ENCODE measurements at regions not wholly inside any gene's neighbourhood (a gene's known extent, or its start where the extent isn't known, plus 50 kb on each side); places are given as distances from the start of the nearest gene placed in this dataset.
A peak's percentile ranks its signal among the peaks of the same experiment; 100 is the strongest.

DNA sequence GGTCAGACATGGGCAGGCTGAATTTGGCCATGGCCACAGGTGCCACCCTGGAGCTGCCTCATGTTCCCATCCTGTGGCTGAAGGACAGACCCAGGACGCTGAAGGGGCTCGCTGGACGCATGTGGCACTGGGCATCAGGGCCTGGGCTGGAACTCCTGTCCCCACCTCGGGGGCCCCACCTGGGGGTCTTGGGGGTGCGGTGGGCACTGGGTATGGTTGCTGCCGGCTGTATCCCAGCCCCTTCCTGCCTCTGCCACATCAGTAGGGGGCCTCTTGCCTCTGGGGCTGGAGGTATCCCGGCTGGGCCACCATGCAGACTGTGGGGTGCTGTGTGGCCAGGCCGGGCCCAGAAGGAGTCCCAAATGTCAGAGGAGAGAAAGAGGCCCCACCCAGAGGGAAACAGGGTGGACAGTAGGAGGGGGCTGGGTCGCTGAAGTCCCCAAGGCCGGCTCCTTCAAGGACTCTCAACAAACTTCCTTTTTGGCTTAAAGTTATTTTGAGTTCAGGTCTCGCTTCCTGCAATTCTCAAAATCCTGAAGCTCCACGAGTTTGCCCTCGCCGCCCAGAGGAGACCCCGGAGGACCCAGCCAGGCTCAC lies 78.7 kb downstream of the SIK1 start:
- no peak for DNase-seq (ENCODE audit: low read depth)

DNA sequence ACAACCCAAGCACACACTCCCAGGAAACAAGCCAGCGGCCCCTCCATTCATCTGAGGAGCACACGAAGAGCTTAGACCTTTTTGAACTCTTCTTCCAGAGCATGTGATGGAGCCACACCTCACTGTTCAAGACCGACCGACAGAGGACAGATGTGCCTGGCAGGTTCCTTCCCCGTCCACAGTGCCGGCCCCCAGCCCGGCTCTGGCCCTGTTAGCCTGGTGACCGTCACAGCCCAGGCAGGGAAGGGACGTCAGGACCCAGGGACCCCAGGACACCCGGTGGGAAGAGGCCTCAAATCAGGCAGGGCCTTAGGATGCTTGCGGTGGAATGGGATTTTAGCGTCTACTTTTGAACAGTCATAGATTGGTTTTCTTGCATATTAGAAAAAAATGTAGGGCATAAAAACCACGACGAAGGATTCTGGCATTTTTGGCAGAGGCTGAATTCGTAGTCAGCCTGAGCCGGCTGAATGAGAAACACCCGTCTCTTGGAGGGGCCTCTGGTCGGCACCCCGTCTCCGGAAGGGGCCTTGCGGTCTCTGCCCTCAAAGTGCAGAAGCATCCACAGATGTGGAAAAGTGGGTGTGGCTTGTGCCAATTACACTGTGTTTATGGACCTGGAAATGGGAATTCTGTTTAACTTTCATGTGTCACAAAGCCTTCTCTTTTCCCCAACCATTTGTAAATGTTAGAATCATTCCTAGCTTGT lies 79.3 kb downstream of the SIK1 start:
- no peak for DNase-seq (ENCODE audit: low read depth)

DNA sequence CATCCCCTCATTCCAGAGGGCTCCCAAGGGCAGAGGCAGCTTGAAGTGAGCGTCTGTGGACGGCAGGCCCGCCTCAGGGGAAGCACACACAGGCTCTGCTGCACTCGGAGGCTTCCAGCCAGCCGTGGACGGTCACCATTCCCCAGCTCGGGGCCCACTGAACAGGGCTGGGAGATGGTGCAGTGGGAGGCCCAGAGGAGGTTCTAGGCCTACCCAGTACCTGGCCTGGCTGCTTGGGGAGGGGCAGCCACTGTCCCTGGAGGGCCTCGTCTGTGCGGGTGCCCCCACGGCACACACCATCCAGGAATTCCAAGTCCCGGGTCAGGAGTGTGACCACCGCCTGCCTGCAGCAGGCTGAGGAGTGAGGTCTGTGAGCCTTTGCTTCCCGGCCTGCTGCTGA lies 80.4 kb downstream of the SIK1 start:
- DNase-seq (ENCODE audit: low read depth): no peak

DNA sequence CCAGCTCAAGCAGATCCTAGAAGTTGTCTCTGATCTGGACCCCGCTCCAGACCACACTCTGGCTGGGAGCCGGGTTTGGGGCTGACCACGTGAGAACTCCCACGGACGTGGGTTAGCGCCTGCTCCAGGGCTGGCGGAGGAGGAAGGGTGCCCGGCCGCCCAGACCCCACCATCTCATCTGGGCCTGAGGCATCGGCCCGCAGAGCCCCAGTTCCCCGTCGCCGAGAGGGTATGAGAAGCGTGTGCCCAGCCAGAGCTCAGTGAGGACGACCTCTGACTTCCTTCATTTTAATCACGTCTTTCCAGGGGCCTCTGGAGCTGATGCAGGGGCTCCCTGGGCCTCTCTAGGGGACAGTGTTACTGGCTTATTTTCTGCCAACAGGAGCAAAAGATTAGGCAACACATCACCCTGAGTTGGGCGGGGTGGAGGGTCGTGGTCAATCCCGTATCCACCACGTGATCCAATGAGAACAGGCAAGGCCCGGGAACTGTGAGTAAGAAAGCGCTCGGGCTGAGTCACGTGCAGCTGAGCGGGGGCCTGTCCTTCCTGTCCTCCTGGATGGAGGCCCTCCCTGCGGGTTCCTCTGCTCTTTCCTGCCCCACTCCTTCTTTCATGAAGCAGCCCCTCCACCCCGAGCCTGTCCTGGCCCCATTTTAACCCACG lies 81.1 kb downstream of the SIK1 start:
- peak; percentile 96 for DNase-seq (ENCODE audit: low read depth)

DNA sequence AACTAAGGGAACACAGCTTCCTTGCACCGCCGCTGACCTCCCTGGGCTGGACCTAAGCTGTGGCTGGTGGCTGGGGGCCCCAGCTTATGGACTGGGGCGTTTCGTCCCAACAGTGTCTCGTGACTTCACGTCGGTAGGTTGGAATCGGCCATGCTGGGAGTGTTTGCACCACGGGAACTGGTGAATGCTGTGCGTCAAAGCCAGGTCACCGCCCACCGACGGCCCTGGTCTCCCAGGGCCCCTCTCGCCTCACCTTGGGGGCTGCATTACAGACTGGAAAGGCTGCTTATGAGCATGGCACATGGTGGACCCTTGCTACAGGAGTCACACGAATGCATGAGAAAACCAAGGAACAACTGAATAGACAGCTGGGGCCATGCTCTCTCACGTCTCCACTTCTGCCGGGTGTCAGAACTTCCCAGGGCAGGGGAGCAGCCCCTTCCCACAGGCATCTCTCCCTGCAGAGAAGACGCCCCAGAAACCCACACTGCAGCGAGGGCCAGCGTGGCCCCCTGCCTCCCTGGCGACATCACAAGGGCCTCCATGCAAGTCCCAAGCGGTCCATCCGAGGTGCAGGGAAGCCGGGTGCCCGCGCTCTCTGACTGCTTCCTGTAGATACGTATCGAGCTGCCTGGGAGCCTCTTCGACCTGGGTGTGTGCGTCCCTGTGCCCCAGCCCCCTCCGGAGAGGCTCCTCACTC lies 81.7 kb downstream of the SIK1 start:
- no peak for DNase-seq (ENCODE audit: low read depth)

DNA sequence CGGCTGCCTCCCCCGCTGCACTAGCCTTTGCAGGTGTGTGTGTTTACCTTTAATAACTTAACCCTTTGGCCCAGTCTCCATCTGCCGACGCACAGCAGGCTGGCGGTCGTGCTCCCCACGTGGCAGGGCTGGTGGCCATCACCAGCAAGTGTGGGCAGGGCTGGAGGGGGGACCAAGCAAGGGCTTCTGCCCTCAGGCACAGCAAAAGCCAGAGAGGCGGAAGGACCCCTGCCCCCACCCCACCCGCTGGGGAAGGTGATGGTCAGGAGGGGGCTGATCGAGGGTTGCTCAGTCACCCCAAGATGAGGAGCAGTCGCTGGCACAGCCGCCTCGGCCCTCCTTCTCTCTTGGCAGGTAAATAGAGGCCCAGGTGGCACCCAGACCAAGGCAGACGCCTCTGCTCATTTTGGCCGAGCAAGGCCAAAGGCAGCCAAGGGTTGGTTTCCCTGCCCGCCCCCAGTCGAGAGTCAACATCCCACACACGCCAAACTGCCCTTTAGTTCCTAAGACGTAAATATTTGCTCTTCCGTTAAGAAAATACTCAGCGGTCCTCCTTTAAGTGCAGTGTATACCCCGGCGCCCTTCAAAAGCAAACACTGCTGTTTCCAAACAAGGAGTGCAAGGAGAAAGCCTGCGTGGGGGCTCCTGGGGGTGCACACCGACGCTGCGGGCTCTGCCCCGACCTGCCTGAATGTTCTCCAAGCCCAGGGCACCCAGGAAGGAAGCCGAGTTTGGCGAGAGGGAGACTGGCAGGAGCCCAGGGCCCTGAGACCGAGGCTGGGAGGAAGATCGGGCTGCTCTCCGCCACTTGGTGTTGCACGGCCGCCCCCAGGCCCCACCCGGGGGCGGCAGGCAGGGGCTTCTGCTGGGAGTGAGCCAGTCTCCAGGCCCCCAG lies 82.7 kb downstream of the SIK1 start:
- no peak for DNase-seq (ENCODE audit: low read depth)

DNA sequence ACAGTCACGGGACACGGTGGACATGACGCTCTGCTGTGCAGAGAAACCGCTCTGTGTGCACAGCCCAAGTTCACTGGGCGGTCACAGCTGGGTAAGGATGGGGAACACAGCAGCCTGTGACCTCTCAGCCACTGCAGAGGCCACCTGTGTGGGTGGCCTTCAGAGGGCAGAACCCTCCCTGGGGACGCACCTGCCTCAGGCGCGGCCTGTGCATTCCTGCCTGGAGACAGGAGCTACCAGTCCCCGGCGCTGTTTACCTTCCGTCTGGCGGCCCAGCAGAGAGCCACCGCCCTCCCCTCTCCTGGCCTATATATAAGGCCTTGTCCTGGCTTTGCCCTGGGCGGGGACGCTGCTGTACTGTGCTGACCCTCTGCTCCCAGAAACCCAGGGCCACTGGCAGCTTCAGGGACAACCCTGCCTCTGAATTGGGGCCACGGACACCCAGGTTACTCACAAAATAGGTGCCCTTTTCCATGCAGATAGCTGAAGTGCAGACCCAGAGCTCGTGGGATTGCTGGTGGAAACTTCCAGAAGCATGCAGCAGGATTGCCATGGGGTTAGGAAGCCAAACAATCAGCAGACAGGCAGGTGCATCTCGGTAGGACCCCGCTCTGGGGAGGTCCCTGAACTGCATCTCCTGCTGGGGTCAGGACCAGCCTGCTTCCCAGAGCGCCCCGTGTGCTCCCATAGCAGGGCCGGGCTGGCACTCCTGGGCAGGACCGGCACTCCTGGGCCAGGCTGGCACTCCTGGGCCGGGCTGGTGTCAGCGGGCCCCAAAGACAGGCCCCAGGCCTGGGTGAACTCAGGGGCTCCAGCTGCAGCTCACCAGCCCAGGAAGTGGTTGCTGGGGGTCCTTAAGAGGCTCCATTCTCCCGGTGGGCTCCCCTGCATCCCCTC lies 83.6 kb downstream of the SIK1 start:
- no peak for DNase-seq (ENCODE audit: low read depth)

DNA sequence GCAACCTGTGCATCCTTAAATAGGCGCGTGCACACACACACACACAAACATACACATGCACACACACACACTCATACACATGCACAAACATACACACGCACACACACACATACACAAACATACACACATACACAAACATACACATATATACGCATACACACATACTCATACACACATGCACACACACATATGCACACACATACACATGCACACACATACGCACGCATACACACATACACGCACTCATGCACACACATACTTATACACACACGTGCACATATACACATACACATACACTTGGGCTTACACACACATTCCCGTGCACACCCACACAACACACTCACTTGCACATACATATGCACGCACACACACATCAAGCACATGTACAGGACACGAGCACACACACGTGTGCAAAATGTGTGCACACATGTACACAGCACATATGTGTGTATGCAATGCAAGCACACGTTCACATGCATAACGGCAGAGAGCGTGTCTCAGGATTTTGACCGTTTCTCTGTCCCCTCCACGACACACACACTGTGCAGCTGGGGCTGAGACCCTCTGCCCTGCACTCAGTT lies 84.5 kb downstream of the SIK1 start:
- no peak for DNase-seq (ENCODE audit: low read depth)

DNA sequence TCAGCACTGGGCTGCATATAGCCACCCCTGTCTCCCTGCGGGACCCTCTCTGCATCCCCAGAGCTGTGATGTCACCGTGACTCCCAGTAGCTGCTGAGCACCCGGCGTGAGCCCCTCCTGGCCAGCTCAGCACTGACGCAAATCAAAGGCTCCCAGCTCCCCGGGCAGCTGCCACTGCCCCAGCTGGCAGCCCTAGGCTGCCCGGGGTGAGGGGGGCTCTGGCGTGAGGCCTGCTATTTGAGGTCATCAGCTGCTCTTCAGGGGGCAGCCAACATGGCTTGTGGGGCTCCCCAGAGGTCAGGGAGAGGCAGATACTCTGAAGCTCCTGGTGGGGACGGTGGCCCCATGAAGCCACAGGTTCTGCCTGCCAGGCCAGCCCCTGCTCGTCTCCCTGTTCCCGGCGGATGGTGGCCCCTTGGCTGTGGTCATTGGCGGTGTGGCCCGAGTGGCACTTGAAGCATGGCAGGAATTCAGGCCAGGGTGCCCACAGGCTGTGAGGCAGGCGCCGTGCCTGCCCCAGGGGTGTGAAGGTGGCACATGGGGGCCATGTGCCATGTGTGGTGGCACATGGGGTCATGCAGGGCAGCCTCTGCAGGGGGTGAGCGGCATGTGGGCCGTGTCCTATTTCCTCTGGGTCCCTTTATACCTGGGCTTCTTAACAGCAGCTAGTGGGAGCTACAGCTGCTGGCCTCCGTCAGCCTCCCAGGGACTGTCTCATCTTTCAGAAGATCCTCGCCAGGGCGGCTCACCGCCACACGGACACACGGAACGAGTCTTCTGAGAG lies 85.4 kb downstream of the SIK1 start:
- DNase-seq (ENCODE audit: low read depth): no peak

DNA sequence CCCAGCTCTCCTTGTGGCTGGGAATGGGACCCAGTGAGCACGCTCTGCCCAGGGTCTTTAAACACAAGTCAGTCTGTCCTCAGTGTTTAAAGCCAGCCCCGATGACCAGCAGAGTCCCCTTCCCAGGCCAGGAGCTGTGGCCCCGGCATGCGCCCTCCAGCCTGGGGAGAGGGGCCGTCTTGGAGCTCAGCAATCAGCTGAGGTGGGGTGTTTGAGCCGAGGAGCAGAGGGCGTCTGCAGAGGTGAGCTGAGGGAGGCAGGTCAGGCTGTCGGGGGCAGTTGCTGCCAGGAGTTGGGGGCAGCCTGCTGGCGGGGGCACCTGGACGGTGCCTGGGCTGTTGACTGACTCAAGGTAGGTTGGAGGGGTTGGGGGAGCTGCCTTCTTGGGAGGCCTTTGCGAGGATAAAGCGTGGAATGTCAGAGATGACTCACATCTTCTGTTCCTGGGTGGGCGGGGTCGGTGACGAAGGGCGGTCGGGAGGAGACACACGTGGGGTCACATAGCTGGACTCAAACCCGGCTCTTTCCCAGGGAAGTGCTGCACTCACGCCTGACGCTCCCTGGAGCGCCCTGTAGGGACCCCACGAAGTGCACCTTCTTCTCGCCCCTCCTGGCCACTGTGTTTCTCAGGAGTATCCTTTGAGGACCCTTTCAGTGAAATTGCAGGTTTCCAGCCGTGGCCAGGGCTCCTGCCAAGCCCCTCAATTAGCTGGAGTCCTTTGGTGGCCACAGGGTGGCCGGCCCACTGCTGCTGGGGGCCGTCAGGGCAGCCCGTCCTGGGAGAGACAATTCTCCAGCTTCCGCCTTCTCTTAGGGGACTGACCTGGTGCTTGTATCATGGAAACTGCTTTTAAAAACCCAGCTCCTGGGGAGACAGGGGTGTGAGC lies 86.2 kb downstream of the SIK1 start:
- DNase-seq (ENCODE audit: low read depth): no peak

DNA sequence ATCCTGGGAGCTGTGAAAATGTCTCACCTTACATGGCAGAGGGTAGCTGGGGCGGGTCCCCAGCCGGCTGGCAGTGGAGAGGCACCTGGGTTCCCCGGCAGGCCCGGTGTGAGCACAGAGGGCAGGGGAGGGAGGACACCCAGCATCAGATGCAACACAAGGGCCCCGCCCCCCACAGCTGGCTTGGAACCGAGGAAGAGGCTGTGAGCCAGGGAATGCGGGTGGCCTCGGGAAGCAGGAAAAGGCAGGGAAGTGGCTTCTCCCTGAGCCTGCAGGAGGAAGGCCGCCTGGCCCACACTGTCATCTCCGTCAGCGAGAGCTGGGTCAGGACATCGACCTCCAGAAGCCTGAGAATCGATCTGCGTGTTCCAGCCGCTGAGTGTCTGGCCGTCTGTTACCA lies 87.3 kb downstream of the SIK1 start:
- no peak for DNase-seq (ENCODE audit: low read depth)

DNA sequence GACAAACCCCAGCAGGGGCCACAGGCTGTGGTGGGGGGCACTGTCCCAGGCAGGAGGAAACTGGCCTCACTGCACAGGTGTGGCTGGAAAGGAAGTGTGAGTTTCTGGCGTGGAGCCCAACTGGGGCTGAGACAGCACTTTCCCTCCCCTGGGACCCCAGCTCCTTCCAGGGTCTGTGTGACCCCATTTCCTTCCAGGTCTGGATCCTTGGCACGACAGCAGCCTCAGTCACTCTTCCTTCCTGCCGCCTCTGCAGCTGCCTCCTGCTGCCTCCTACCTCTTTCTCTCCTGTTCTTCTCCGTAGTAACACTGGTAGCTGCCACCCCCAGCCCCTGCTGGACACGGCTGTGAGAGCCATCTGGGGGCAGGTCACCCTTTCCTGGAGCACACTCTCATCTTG lies 88.0 kb downstream of the SIK1 start:
- no peak for DNase-seq (ENCODE audit: low read depth)

DNA sequence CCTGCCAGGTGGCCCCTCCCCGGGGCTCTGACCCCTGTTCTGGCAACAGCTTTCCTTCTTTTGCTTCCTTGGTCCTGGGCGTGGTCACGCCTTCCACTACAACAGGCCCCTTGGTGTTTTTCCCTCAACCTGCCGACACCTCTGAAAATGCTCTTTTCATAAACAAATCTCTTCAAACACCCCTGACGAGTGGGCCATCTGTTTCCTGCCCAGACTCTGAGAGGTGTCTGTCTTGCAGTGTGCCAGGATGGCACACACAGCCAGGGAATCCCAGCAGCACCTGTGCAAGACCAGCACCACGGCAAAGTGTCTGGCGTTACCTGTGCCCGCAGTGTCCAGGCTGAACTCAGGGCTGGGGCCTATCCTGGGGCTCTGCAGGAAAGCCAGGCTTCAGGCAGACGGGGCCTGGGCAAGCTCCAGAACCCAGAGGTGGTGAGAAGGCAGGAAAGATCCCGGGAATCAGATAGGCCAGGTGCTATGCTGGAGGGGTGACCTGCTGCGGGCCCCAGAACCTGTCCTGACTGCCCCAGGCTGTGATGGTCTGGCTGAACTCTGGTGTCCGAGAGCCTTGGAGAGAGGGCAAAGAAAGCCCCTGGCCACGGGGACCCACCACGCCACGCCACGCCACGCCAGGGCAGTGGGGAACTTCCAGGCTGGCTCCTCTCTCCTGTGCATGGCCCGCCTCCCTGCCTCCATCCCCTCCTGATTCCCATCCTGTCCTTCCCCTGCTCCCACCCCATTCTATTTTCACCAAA lies 88.9 kb downstream of the SIK1 start:
- DNase-seq (ENCODE audit: low read depth): no peak

DNA sequence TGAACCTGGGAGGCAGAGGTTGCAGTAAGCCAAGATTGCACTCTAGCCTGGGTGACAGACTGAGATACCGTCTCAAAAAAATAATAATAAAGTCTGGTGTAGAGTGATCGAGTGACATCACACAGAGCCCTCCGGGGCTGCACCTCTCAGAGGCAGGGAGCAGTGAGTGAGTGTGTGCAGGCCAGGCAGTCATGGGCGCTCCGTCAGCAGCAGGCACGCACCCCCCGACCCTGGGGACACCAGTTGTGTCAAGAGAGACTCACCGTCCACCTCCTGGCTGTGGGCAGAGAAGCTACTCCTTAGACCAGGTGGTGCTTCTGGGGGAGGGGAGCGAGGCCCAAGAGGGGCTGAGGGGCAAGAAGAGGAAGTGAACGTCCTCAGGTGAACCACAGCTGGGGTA lies 91.8 kb downstream of the SIK1 start:
- DNase-seq (ENCODE audit: low read depth): no peak

DNA sequence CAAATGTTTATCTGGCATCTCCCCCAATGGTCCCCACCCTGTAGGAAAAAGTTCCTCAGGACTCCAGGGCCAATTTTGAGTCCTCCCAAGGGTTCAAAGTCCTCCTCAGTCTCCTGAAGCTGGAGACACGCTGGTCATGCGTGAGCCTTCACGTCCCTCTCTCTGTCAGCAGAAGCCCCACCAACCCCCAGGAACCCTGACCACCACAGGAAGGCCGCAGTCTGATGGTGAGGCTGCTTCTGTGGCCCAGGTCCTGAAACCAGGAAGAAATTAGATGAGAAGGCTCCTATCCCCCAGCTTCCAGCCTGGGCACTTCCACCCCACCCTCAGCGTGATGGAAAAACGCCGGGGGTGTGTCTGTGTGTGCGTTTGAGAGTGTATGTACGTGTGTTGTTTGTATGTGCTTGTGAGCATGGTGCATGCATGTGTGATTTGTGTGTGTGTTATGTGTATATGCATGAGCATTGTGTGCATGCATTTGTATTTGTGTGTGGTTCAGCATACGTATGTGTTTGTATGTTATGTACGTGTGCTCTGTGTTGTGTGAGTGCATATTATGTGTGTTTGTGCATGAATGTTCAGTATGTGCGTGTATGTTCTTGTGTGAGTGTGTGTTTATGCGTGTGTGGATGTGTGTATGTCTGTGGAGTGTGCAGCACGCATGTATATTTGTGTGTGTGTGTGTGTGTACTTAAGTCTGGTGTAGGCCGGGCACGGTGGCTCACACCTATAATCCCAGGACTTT lies 92.5 kb downstream of the SIK1 start:
- DNase-seq (ENCODE audit: low read depth): no peak

DNA sequence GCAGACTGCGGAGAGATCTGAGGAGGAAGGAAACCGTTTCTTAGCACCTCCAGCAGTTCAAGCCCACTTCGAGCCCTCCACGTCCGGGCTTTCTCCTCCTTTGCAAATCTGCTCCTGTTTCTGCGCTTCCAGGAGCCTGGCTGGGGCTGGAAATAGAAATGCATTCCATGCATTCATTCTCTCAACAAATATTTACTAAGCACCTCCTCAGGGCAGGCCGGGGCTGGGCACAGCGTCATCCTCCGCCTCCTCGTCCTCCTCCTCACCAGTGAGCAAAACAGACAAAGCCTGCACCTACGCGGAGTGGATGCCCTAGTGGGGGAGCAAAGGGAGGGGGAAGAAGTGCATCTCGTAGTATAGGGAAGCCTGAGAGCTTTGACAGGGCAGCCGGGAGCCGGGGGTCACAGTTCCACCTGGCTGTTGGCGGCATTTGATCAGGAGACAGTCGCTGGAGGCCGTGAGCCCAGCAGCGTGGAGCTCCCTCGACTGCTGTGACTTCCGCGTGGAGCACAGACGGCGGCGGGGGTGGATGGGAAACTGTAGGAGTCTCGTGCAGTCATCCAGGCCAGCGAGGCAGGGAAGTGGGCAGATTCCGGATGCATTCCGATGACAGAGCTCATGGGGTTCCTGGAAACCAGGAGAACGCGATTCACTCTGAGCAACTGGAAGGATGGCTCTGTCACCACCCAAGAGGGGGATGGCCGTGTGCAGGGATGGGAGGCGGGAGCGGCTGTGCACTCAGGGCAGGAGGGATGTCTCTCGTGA lies 93.5 kb downstream of the SIK1 start:
- DNase-seq (ENCODE audit: low read depth): no peak
